ENCODE measurements at regions not wholly inside any gene's neighbourhood (a gene's known extent, or its start where the extent isn't known, plus 50 kb on each side); places are given as distances from the start of the nearest gene placed in this dataset.

- no peak overlapping the region for H2AFZ ChIP-seq
- no peaks in the 10 kb centered on the region for H3K4me1 ChIP-seq (ENCODE audit: insufficient read depth)
- H3K36me3 Mint-ChIP-seq (ENCODE audit: low read depth): peaks cover 65% of the 10 kb centered on the region
- no peak for ATAC-seq
- H3K36me3 ChIP-seq (ENCODE audit: insufficient read depth): no peaks in the 10 kb centered on the region; the same call in 1 of the 2 replicates
- no peaks in the 10 kb centered on the region for H4K20me1 ChIP-seq (replicated peaks; ENCODE audit: insufficient read depth)
- H3K27me3 ChIP-seq (ENCODE audit: insufficient read depth): no peaks in the 10 kb centered on the region
- no peaks in the 10 kb centered on the region for H3F3A ChIP-seq (replicated peaks; ENCODE audit: low read depth)
- no peak overlapping the region for H3K4me2 ChIP-seq
- H3K9me2 ChIP-seq (ENCODE audit: insufficient read depth): no peaks in the 10 kb centered on the region
- no peak overlapping the region for H3K27ac Mint-ChIP-seq
- TF ChIP-seq EZH2phosphoT487 (IDR thresholded peaks at IDR 0.05; ENCODE audit: unreplicated experiment): no peak
- TF ChIP-seq NANOG (IDR thresholded peaks at IDR 0.05; ENCODE audit: borderline replicate concordance): no peak
- TF ChIP-seq CREB1 (CRISPR knock-in tag; IDR thresholded peaks at IDR 0.05; ENCODE audit: low read depth): no peak
- no peak for TF ChIP-seq POLR2AphosphoS5 (IDR thresholded peaks at IDR 0.05; ENCODE audit: low read depth)
- TF ChIP-seq ZNF331 (CRISPR knock-in tag; IDR thresholded peaks at IDR 0.05; ENCODE audit: low read depth): no peak
- TF ChIP-seq ZNF114 (CRISPR knock-in tag; IDR thresholded peaks at IDR 0.05): no peak
- TF ChIP-seq JUNB (IDR thresholded peaks at IDR 0.05; ENCODE audit: unreplicated experiment): no peak
- TF ChIP-seq EZH2 (IDR thresholded peaks at IDR 0.05; ENCODE audit: low read depth, unreplicated experiment): no peak
- TF ChIP-seq ETS1 (IDR thresholded peaks at IDR 0.05): no peak
- TF ChIP-seq ZNF462 (CRISPR knock-in tag; IDR thresholded peaks at IDR 0.05): no peak
- TF ChIP-seq REST (IDR thresholded peaks at IDR 0.05; ENCODE audit: unreplicated experiment): no peak
- TF ChIP-seq STAT1 (IDR thresholded peaks at IDR 0.05; ENCODE audit: unreplicated experiment): no peak
- TF ChIP-seq CTCF (conservative IDR thresholded peaks at IDR 0.05; ENCODE audit: low read depth in 2 of 2): no peak
- H3K79me2 ChIP-seq (replicated peaks; ENCODE audit: insufficient read depth): no peaks in the 10 kb centered on the region
- H3K4me3 ChIP-seq: no peak overlapping the region
- no peak overlapping the region for H3K4me3 Mint-ChIP-seq
- peaks cover 8% of the 10 kb centered on the region for H3K27me3 Mint-ChIP-seq (ENCODE audit: insufficient read depth, low read depth, poor library complexity)
- no peak overlapping the region for H3K27ac ChIP-seq (ENCODE audit: low read depth)
- H3K4me1 Mint-ChIP-seq: no peaks in the 10 kb centered on the region
- peaks cover 99% of the 10 kb centered on the region for H3K9me3 Mint-ChIP-seq
- DNase-seq (ENCODE audit: low spot score): no peak
Measured at GRCh38 chr14:106327234-106327633, 800.9 kb downstream of the TMEM121 start.
